Panc1 (cell line): ENCODE measurements at regions not wholly inside any gene's neighbourhood (a gene's known extent, or its start where the extent isn't known, plus 50 kb on each side); places are given as distances from the start of the nearest gene placed in this dataset.

Experiments used
- CTCF ChIP-seq: fragments of 450-650 bp; IDR thresholded peaks from 2 replicates; pipeline ENCODE4 v1.5.1; 2017; ENCODE audit warnings: mild to moderate bottlenecking
- POLR2AphosphoS5 ChIP-seq: IDR thresholded peaks from 2 replicates; pipeline ENCODE4 v1.6.1; 2012; ENCODE audit warnings: mild to moderate bottlenecking, low read depth, low read length, moderate library complexity
- TCF7L2 ChIP-seq: IDR thresholded peaks from 2 replicates; pipeline ENCODE4 v1.6.1; 2011; ENCODE audit warnings: mild to moderate bottlenecking, low read depth, low read length, inconsistent platforms

GRCh38 chr2:239770246-239770639, 254.9 kb downstream of the NDUFA10 start:
- TF ChIP-seq CTCF (no peak), POLR2AphosphoS5 (no peak), TCF7L2 (no peak)
